ENCODE measurements at regions not wholly inside any gene's neighbourhood (a gene's known extent, or its start where the extent isn't known, plus 50 kb on each side); places are given as distances from the start of the nearest gene placed in this dataset.

DNA sequence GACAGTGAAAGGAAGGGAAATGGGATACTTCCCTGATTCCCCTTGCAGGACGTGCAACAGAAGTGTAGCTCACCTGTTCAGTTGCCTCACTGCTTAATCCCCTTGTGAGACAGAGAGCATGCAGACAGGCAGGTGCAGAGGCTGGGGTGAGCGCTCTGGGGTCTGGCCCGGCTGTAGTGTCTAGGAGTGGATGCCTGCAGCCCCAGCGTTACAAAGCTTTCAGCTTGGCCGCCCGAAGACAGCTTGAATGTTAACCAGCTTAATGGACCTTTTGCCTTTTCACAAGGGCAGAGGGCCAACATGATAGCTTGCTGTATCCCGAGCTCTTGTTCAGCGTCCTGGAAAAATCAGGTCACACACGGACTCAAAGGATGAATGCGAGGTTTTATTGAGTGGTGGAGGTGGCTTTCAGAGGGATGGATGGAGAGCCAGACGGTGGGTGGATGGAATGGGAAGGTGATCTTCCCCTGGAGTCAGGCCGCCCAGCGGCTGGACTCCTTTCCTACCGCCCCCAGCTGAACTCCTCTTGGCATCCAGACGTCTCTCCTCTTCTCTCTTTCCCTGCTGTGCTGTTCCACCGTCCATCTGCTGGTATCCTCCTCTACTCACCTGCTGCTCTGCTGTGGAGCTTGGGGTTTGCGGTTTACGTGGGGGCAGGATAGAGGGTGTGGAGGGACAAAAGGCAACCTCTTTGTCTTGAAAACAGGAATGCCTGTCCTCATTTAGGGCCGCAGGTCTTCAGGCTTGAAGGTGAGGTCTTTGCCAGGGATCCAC lies 86.2 kb upstream of the RESF1 start:
- intact Hi-C loops (cut with DNase I) = no loop called here
- no peak for DNase-seq

DNA sequence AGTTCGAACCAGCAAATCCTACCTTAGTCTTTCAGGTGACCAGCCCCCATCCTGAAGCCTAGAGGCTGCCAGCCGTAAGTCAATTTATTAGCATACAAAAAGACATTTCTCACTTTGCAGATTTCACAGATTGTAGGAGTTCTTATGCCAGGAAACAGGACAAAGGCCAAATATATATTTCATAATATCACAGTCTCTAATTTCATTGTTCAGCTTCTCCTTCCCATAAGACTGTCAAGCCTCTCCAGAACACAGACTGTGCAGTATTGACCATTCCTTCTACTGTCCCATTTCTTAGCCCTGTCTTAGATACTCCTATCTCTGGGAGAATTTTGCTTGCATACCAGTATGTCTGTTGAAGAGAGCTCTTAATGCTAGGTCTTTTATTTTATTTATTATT lies 89.2 kb upstream of the RESF1 start:
- no peak for DNase-seq
- intact Hi-C loops (cut with DNase I) = no loop called here

- DNase-seq = peak in 3 of 42 donors; percentile 19 to 44 (median 21)
- intact Hi-C loops (cut with DNase I) = no loop called here
Measured at GRCh38 chr12:31868965-31869364, 90.2 kb upstream of the RESF1 start.

DNA sequence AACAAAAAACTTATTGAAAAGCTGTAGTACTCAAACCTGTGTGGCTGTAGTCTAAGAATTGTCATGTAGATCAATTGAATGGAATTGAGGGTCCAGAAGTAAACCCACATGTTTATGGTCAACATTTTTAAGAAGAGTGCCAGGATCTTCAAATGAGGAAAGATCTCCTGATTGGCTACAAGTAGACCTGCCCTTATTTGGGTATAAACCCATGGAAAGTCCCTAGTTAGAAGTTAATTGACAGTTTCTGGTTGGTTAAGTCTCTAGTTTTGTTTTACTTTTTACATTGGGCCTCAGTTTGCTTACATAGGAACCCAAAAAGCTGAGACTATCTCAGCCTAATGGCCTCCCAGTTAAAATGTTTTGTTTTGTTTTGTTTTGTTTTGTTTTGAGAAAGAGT lies 91.9 kb upstream of the RESF1 start:
- no peak for DNase-seq
- intact Hi-C loops (cut with DNase I) = no loop called here

DNA sequence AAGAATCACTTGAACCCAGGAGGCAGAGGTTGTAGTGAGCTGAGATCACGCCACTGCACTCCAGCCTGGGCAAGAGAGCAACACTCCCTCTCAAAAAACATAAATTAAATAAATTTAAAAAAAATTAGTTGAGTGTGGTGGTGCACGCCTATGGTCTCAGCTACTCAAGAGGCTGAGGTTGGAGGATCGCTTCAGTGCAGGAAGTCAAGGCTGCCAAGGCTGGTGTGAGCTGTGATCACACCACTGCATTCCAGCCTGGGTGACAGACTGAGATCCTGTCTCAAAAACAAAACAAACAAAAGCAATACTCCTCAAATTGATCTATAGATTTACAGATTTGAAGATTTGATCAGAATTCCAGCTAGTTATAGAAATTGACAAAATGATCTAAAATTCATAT lies 92.7 kb upstream of the RESF1 start:
- DNase-seq = no peak
- intact Hi-C loops (cut with DNase I) = no loop called here

DNA sequence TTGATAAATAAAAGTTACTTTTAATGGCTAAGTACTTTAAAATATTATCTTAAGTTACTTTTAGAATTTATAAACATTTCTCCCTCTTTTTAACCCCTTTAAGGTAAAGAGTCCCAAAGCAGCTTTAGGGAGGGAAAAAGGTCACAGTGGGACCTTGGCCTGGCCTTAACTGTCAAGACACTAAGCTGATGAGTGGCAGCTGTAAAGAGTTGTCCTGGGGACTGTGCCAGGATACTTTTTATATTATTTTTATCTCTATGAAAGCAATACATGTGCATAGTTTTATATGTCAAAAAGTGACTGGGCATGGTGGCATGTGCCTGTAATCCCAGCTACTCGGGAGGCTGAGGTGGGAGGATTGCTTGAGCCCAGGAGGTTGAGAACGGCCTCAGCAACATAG lies 94.2 kb upstream of the RESF1 start:
- intact Hi-C loops (cut with DNase I) = no loop called here

GRCh38 chr12:31861360-31861759 lies 97.9 kb upstream of the RESF1 start:
- intact Hi-C loops (cut with DNase I) = no loop called here
- DNase-seq = no peak

More for the DNA sequence above, 94.2 kb upstream of the RESF1 start:
- no peak for DNase-seq

DNA sequence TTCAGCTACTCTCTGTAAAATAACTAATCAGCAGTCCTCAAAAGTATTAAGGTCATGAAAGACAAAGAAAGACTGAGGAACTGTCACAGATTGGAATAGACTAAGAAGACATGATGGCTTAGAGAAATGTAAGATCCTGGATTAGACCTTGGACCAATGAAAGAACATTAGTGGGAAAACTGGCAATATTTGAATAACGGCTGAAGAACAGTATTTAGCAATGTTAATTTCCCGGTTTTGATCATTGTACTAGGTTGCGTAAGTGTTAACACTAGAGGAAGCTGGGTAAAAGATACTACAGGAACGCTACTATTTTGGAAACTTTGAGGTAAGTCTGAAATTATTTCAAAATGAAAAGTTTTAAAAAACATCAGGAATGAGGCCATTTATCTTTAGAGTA lies 98.8 kb upstream of the RESF1 start:
- no peak for DNase-seq
- intact Hi-C loops (cut with DNase I) = no loop called here

DNA sequence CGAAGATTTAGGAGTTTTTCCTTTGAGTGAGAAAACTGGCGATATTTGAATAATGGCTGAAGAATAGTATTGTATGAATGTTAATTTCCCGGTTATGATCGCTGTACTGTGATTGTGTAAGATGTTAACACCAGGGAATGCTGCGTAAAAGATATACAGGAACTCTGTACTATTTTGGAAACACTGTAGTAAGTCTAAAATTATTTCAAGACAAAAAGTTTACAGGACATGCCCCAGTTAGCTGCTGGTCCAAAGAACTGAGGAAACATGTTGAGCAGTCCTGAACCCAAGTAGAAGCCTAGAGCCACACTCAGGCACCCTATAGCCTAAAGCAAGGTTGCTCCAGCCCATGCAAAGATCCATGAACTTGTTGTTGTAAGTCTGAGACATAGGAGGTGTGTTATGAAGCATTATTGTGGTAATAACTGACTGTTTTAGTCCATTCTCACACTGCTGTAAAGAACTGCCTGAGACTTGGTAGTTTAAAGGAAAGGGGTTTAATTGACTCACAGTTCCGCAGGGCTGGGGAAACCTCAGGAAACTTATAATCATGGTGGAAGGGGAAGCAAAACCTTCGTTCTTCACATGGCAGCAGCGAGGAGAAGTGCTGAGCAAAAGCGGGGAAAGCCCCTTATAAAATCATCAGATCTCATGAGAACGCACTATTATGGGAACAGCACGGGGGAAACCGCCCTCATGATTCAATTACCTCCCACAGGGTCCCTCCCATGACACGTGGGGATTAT lies 99.8 kb upstream of the RESF1 start:
- intact Hi-C loops (cut with DNase I) = no loop called here
- peak in 2 of 42 donors; percentile 1 to 13 for DNase-seq

GRCh38 chr12:31855427-31855826 lies 103.8 kb upstream of the RESF1 start:
- DNase-seq = no peak

DNA sequence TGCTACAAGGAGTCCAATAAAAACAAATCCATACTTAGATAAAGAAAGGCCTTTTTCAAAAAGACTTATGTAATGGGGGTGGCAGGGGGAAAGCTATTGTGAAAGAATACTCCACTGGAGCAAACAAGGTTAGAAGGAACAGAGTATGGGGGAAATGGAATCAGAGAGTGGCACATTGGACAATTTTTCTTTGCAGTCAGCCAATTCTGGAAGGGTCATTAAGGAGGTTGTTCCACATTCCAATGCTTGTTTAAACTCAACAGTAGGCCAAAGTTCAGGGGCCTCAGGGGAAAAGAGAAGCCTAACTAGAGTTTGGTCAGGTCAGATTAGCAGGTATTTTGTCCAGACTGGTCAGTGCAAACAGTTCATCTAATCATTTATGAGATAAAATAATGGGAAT lies 105.2 kb upstream of the RESF1 start:
- DNase-seq = no peak
- intact Hi-C loops (cut with DNase I) = no loop called here

More at GRCh38 chr12:31855427-31855826, 103.8 kb upstream of the RESF1 start:
- intact Hi-C loops (cut with DNase I) = no loop called here

- intact Hi-C loops (cut with DNase I) = no loop called here
- DNase-seq = no peak
Measured at GRCh38 chr12:31853520-31853919, 105.7 kb upstream of the RESF1 start.

DNA sequence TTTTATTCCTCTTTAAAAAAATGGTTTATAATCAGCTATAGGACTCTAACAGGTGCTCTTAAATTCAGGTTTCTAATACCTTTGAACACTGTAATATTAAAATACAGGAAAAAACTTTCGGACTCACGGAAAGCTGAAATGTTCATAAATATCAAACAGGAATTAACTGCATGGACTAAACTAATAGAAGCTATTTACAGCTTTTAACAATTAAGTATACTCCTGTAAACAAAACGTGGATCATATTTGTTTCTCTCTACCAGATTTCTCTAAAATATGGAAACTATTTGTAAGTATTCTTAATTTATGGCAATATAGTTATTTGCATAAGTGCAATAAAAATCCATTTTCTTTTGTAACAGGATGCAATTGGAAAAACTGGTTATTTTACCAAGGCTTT lies 108.9 kb upstream of the RESF1 start:
- DNase-seq = no peak
- intact Hi-C loops (cut with DNase I) = no loop called here

DNA sequence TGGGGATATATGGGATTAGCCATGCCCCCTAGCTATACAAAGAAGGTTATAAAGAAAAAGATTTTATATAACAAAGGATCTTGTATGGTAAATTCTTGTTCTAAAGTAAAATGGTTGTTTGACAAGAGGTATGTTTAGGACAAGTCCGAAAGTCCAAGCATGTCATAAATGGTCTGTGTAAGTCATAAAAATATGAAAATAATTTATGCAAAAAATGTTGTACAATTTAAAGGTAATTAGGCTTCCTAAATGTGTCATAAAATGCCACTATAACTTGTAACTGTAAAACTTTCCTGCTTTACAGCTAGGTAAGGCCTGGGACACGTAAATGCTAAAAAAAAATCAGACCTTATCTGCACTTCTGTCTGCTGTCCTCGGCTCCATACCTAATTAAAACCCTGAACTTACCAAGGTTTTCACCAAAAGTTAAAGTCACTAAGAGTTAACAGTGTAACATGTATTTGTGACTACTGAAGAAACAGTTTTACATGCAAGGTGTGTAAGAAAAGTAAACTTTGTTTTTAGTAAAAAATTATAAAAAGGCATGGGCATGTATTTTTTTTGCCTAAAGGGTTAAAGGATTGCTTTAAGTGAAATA lies 110.0 kb upstream of the RESF1 start:
- intact Hi-C loops (cut with DNase I) = no loop called here
- DNase-seq = no peak

DNA sequence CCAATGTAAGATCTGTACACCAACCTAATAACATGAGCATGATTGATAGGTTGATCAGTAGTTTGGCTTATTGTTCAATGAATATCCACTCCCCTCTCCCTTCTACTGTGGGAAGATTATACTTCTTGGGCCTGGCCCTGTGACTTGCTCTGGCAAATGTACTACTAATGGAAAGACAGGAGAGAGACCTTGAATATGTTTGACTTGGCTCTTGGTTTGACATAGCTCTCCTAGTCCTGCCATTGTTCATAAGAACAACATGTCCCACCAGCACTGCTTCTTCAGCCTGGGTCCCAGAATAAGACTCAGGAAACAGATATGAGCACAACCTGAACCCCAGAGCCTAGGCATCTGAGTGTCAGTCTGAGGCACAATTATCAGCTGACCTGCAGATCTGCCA lies 112.8 kb upstream of the RESF1 start:
- intact Hi-C loops (cut with DNase I) = no loop called here

GRCh38 chr12:31845613-31846322 lies 113.4 kb upstream of the RESF1 start:
- DNase-seq = no peak
- intact Hi-C loops (cut with DNase I) = no loop called here

More for the DNA sequence above, 112.8 kb upstream of the RESF1 start:
- no peak for DNase-seq

DNA sequence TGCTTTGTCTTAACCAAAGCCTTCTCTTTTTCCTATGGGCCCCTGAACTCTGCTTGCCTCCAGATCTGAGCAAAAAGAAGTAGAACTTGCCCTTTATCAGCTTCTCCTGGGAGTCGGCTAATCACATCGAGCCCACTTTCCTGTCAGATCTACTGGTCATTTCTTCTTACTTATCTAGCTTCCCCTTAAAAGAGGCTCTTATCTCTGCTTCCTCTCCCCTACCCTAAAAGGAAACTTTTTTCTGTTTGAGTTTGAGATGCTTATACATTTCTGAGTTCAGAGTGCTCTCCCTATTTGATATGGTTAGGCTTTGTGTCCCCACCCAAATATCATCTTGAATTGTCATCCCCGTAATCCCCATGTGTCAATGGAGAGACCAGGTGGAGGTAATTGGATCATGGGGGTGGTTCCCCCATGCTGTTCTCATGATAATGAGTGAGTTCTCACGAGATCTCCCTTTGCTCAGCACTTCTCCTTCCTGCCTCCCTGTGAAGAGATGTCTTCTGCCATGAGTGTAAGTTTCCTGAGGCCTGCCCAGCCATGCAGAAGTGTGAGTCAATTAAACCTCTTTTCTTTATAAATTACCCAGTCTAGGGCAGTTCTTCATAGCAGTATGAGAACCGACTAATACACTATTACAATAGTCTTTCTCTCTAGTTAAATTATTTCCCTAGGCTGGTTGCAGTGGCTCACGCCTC lies 114.7 kb upstream of the AMN1 start:
- intact Hi-C loops (cut with DNase I) = no loop called here
- no peak for DNase-seq

DNA sequence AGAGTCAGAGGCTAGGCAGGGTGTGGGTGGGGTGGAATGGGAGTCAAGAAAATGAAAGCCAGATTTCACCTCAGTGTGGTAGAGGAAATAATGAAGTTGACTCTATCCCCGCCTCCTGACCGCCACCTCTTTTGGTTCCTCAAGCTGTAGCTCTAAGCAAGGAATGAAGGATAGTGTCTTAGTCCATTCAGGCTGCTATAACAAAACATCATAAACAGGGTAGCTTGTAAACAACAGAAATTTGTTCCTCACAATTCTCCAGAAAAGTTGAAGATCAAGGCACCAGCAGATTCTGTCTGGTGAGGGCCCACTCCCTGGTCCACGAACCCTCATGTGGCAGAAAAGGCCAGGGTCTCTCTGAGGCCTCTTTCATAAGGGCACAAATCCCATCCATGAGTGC lies 109.1 kb upstream of the AMN1 start:
- intact Hi-C loops (cut with DNase I) = no loop called here
- DNase-seq = no peak

DNA sequence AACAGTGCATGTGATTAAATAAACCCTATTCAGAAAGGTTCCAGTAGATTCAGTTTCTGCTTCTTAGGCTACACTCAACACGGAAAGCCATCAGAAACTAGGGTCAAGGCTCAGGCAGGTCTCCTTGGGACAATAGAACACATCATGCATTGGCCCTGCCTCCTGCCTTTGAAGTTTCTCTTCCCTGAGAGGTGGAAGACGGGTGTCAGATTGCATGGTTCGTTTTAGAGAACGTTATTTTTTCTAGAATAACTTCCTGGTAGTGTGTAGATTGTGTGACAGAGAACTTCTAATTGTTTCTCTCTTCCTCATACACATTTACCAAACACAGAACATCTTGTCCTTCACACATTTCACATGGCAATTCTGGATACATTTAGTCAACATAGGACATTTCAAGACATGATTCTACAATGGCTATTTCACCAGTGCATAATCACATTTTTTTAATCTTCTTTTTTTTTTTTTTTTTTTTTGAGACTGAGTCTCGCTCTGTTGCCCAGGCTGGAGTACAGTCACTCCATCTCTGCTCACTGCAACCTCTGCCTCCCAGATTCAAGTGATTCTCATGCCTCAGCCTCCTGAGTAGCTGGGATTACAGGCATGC lies 106.6 kb upstream of the AMN1 start:
- intact Hi-C loops (cut with DNase I) = no loop called here
- DNase-seq = no peak
